Activated naive CD8-positive, alpha-beta T cell treated with anti-CD3 and anti-CD28 coated beads, Interleukin-2, amount 50 U/mL, for 16 hours (primary cell): ENCODE measurements at regions not wholly inside any gene's neighbourhood (a gene's known extent, or its start where the extent isn't known, plus 50 kb on each side); places are given as distances from the start of the nearest gene placed in this dataset.

Experiments used
- DNase-seq: peaks from one replicate; pipeline ENCODE4 v3.0.0-alpha.2; 2020; ENCODE audit warnings: low read depth, low spot score

- DNase-seq, result no peak
Measured at GRCh38 chr12:128047266-128048060, 219.5 kb upstream of the TMEM132C start.

GRCh38 chr12:128052331-128052730, 214.6 kb upstream of the TMEM132C start:
- no peak for DNase-seq

- no peak for DNase-seq
Measured at GRCh38 chr12:128052777-128053176, 214.2 kb upstream of the TMEM132C start.

- no peak for DNase-seq
Measured at GRCh38 chr12:128055567-128055966, 211.4 kb upstream of the TMEM132C start.

- DNase-seq, result no peak
Measured at GRCh38 chr12:128056136-128056801, 210.7 kb upstream of the TMEM132C start.

- no peak for DNase-seq
Measured at GRCh38 chr12:128057586-128057985, 209.4 kb upstream of the TMEM132C start.

- DNase-seq, result no peak
Measured at GRCh38 chr12:128059621-128060370, 207.2 kb upstream of the TMEM132C start.

GRCh38 chr12:128068211-128068610, 198.8 kb upstream of the TMEM132C start:
- no peak for DNase-seq

- no peak for DNase-seq
Measured at GRCh38 chr12:128069359-128069997, 197.5 kb upstream of the TMEM132C start.

- no peak for DNase-seq
Measured at GRCh38 chr12:128073937-128074336, 193.0 kb upstream of the TMEM132C start.

GRCh38 chr12:128075332-128075731, 191.6 kb upstream of the TMEM132C start:
- no peak for DNase-seq

- no peak for DNase-seq
Measured at GRCh38 chr12:128076188-128076587, 190.8 kb upstream of the TMEM132C start.

GRCh38 chr12:128077211-128077916, 189.6 kb upstream of the TMEM132C start:
- DNase-seq, result no peak

- DNase-seq, result no peak
Measured at GRCh38 chr12:128077917-128078298, 189.1 kb upstream of the TMEM132C start.

GRCh38 chr12:128078301-128078971, 188.5 kb upstream of the TMEM132C start:
- no peak for DNase-seq

GRCh38 chr12:128079446-128079845, 187.5 kb upstream of the TMEM132C start:
- DNase-seq, result no peak

- no peak for DNase-seq
Measured at GRCh38 chr12:128083132-128083729, 183.7 kb upstream of the TMEM132C start.

- DNase-seq, result no peak
Measured at GRCh38 chr12:128088926-128089325, 178.0 kb upstream of the TMEM132C start.

- no peak for DNase-seq
Measured at GRCh38 chr12:128089961-128090360, 177.0 kb upstream of the TMEM132C start.

GRCh38 chr12:128091101-128091720, 175.8 kb upstream of the TMEM132C start:
- no peak for DNase-seq
